Esophagus (tissue), 2 donors: ENCODE measurements at regions not wholly inside any gene's neighbourhood (a gene's known extent, or its start where the extent isn't known, plus 50 kb on each side); places are given as distances from the start of the nearest gene placed in this dataset.
"Not testable (repeated sequence)": the region's sequence is repeated elsewhere in the genome, so short reads cannot be mapped to it uniquely, and the experiment has no call there.

Experiments used
- H3K27ac ChIP-seq, 2 donors: one replicate each; pipeline ENCODE4 v1.5.1; 2013; ENCODE audit warnings: low read depth in 2 of 2, mild to moderate bottlenecking in 2 of 2, inconsistent platforms in 1 of 2, low read length in 1 of 2, moderate library complexity in 1 of 2
- H3K27me3 ChIP-seq, 2 donors: one replicate each; pipeline ENCODE4 v1.6.1; 2013; ENCODE audit warnings: low read length in 2 of 2, control low read depth in 1 of 2, mild to moderate bottlenecking in 1 of 2; ENCODE audit not compliant: insufficient read depth in 2 of 2, control insufficient read depth in 1 of 2
- H3K36me3 ChIP-seq, 2 donors: one replicate each; pipeline ENCODE4 v1.6.1; 2013; ENCODE audit warnings: low read length in 1 of 2; ENCODE audit not compliant: control insufficient read depth in 2 of 2, insufficient read depth in 2 of 2
- H3K4me1 ChIP-seq, 2 donors: one replicate each; pipeline ENCODE4 v1.6.1; 2013; ENCODE audit warnings: low read length in 1 of 2; ENCODE audit not compliant: control insufficient read depth in 2 of 2, insufficient read depth in 2 of 2
- H3K4me3 ChIP-seq, 2 donors: one replicate each; pipeline ENCODE4 v1.5.1; 2013; ENCODE audit warnings: low read length in 2 of 2, mild to moderate bottlenecking in 2 of 2, low read depth in 1 of 2, moderate library complexity in 1 of 2
- H3K9me3 ChIP-seq, 2 donors: one replicate each; pipeline ENCODE4 v1.6.1; 2013; ENCODE audit warnings: mild to moderate bottlenecking in 2 of 2, low read depth in 1 of 2, low read length in 1 of 2, moderate library complexity in 1 of 2; ENCODE audit not compliant: control insufficient read depth in 2 of 2, insufficient read depth in 1 of 2
- WGBS, 2 donors: extraction: QIAGEN DNeasy Blood & Tissue Kit; methylation state at CpG; one replicate each; pipeline ENCODE4 v1.1.7; 2013; 5-methylcytosine and 5-hydroxymethylcytosine counted together
- donor health status: healthy with polysubstance abuse.
- donor health status: Bipolar disorder and iron deficiency.

DNA sequence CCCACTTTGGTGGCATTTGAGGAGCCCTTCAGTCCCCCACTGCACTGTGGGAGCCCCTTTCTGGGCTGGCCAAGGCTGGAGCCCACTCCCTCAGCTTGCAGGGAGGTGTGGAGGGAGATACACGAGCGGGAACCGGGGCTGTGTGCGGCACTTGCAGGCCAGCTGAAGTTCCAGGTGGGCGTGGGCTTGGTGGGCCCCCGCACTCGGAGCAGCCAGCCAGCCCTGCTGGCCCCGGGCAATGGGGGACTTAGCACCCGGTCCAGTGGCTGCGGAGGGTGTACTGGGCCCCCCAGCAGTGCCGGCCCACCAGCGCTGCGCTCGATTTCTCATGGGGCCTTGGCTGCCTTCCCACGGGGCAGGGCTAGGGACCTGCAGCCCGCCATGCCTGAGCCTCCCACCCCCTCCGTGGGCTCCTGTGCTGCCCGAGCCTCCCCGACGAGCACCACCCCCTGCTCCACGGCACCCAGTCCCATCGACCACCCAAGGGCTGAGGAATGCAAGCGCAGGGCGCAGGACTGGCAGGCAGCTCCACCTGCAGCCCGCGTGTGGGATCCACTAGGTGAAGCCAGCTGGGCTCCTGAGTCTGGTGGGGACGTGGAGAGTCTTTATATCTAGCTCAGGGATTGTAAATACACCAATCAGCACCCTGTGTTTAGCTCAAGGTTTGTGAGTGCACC, 379.7 kb downstream of the CGGBP1 start:
- not testable (repeated sequence) for H3K9me3 ChIP-seq, H3K27ac ChIP-seq, H3K36me3 ChIP-seq, H3K27me3 ChIP-seq, H3K4me3 ChIP-seq, H3K4me1 ChIP-seq
- 93 to 95% methylated on average over 27 of the region's 27 CpGs for whole genome bisulfite sequencing, 2 donors

DNA sequence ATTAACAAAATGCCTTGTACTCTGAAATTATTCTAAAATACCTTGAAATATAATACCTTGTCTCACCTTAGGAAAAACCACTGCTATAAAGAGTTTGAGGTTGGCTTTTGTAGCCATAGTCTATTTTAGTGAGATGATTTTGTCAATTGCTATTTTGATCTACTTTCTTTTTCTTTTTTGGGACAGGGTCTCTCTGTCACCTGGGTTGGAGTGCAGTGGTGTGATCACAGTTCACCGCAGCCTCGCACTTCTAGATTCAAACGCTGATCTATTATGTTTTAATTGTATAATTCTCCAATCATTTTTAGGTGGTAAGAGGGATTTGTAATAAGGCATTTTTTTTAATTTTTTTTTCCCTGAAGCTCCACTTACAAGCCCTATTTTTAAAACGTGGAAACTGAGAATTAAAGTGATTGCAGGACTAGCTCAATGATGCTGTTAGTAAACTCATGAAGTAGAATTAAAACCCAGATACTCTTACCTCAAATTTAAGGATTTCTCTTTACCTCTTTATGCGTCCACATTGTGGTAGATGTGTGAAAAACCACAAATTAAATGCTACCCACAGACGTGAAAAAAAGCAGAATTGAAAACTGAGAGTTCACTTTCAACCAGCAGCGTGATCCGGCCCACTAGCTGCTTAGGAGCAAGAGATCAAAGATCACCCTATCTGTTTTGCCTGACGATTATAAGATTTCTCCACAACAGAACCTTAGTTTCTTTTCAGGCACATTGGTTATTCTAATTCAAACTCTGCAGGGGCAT, 384.2 kb downstream of the CGGBP1 start:
- Histone ChIP-seq H3K27ac (no peak overlapping the region), H3K4me1 (no peaks in the 10 kb centered on the region), H3K9me3 (no peaks in the 10 kb centered on the region), H3K27me3 (no peaks in the 10 kb centered on the region), H3K36me3 (no peaks in the 10 kb centered on the region), H3K4me3 (no peak overlapping the region)
- 57 to 67% methylated on average over 9 of the region's 9 CpGs for WGBS, 2 donors

DNA sequence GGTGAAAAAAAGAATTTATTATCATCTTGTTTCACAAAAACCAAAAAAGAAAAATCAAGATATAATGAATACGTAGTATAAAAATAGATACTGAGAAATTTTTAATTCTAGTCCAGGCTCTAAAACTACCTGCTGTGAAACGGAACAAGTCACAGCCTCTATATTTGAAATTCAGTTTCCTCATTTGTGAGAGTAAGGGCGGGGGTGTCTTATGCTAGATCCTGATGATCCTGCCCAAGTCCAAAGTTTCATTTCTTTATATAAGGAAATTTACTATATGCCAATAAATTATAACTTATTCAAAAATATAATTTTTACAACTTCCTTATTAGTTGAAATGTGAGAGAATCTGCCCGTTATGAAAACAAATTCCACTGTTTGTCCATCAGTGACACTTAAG, 385.7 kb downstream of the CGGBP1 start:
- Histone ChIP-seq H3K27me3 (no peaks in the 10 kb centered on the region), H3K4me3 (no peak overlapping the region), H3K36me3 (no peaks in the 10 kb centered on the region), H3K4me1 (no peaks in the 10 kb centered on the region), H3K9me3 (no peaks in the 10 kb centered on the region), H3K27ac (no peak overlapping the region)
- WGBS, 2 donors = 83 to 85% methylated on average over 4 of the region's 4 CpGs

DNA sequence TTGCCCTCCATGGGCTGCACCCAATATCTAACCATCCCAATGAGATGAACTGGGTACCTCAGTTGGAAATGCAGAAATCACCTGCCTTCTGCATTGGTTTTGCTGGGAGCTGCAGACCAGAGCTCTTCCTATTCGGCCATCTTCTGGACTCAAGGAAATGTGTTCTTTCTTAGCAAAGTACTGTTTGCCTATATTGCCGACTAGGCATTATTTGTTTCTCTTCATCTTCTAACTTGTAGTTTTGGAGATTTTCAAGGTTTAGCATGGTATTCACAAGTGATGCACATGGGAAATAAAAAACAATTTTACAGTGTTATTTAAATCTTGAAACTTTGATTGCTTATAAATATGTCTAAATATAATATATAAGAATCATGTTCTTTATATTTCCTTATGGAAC, 377.8 kb upstream of the POU1F1 start:
- 92 to 95% methylated on average over 2 of the region's 2 CpGs for WGBS, 2 donors
- no peak overlapping the region for H3K4me3 ChIP-seq

DNA sequence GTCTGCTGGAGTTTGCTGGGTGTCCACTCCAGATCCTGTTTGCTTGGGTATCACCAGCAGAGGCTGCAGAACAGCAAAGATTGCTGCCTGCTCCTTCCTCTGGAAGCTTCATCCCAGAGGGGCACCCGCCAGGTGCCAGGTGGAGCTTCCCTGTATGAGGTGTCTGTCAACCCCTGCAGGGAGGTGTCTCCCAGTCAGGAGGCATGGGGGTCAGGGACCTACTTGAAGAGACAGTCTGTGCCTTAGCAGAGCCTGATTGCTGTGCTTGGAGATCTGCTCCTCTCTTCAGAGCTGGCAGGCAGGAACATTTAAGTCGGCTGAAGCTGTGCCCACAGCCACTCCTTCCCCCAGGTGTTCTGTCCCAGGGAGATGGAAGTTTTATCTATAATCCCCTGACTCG, 376.8 kb upstream of the POU1F1 start:
- 74 to 78% methylated on average over 3 of the region's 3 CpGs for WGBS, 2 donors

More for the DNA sequence above, 377.8 kb upstream of the POU1F1 start:
- Histone ChIP-seq H3K9me3 (peaks cover 0 to 3% of the 10 kb centered on the region in 2 donors), H3K4me1 (peaks cover 0 to 2% of the 10 kb centered on the region in 2 donors), H3K27me3 (no peaks in the 10 kb centered on the region), H3K27ac (no peak overlapping the region), H3K36me3 (no peaks in the 10 kb centered on the region)

DNA sequence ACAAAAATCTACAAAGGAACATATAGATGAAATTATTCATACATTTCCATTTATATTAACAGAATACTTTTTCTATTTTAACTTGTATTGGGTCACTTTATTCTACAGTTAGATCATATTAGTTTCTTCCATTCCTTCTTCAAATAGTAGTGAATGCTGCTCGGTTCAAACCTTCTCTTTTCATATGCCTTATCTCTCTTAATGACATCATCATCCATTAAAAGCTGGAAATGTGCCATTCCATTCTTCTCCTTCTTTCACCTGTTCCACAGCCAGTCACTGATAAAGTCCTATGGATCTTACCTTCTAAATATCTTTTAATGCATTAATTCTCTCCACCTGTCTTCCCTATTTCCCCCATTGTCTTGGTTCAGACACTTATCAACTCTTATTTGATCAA, 358.0 kb upstream of the POU1F1 start:
- no peak overlapping the region for H3K27ac ChIP-seq
- no peaks in the 10 kb centered on the region for H3K36me3 ChIP-seq
- no peaks in the 10 kb centered on the region for H3K4me1 ChIP-seq
- no peaks in the 10 kb centered on the region for H3K27me3 ChIP-seq
- H3K4me3 ChIP-seq = no peak overlapping the region
- 43 to 55% methylated on average over 1 of the region's 1 CpG for WGBS, 2 donors
- no peaks in the 10 kb centered on the region for H3K9me3 ChIP-seq

More for the DNA sequence above, 376.8 kb upstream of the POU1F1 start:
- not testable (repeated sequence) for H3K9me3 ChIP-seq, H3K27me3 ChIP-seq, H3K4me3 ChIP-seq, H3K27ac ChIP-seq, H3K4me1 ChIP-seq, H3K36me3 ChIP-seq

DNA sequence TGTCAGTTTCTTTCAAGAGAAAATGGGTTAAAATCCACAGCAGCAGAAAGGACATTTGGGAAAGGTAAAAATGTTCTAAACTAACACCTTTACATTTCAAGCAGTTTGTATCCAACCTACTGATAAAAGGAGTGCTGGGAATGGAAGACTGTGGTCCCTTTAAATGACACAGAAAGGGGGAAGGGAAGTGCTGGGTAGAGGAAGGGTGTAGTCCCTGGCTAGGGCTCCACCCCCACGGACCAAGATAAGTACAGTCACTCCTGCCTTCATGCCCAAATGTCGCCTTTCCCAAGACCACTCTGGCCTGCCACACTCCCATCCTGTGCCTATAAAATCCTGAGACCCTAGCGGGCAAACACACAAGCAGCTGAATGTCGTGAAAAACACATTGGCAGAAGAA, 350.9 kb upstream of the POU1F1 start:
- WGBS, 2 donors = 68 to 70% methylated on average over 4 of the region's 4 CpGs

DNA sequence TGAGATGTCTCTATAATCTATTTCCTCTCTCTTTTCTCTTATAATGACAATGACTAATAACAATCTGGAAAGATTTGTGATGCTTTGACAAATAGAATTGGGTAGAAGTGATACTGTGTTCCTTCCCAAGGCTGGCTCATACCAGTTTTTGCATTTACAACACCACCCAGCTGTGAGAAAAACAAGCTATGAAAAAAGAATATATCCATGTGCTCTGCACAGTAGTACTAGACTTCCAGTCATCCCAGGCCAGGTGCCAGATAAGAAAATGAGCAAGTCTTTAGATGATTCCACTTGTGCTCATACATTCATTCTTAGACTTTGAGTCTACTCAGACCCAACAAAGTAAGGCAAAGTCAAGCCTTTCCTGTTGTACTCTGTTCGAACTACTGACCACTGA, 350.2 kb upstream of the POU1F1 start:
- no peak overlapping the region for H3K27ac ChIP-seq
- H3K27me3 ChIP-seq = no peaks in the 10 kb centered on the region
- H3K4me3 ChIP-seq = no peak overlapping the region
- WGBS, 2 donors = 74 to 81% methylated on average over 1 of the region's 1 CpG
- H3K4me1 ChIP-seq = no peaks in the 10 kb centered on the region
- no peaks in the 10 kb centered on the region for H3K36me3 ChIP-seq
- peaks cover 4% of the 10 kb centered on the region in 2 donors for H3K9me3 ChIP-seq

More for the DNA sequence above, 350.9 kb upstream of the POU1F1 start:
- H3K4me1 ChIP-seq = no peaks in the 10 kb centered on the region
- H3K36me3 ChIP-seq = no peaks in the 10 kb centered on the region
- H3K4me3 ChIP-seq = no peak overlapping the region
- no peaks in the 10 kb centered on the region for H3K27me3 ChIP-seq
- H3K27ac ChIP-seq = no peak overlapping the region
- peaks cover 4% of the 10 kb centered on the region in 2 donors for H3K9me3 ChIP-seq

DNA sequence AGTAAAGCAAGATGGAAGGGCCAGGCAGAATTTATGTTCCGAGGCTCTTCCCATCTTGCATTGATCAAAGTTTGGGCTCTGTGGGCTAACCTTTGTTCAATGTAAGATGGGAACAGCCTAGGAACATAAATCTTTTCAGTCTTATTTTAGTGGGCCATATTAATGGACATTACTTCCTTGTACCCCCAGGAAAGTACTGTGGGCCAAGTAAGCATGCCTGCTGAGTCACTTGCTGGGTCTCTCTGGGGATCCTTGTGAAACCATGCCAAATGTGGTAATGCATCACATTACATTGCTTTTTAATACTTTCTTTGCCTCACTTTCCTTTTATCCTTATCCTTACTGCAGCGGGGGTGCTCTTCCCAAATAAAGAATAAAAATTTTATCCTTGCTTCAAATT, 349.5 kb upstream of the POU1F1 start:
- Histone ChIP-seq H3K27me3 (no peaks in the 10 kb centered on the region), H3K36me3 (no peaks in the 10 kb centered on the region), H3K4me1 (no peaks in the 10 kb centered on the region), H3K9me3 (peaks cover 4% of the 10 kb centered on the region in 2 donors), H3K4me3 (no peak overlapping the region), H3K27ac (no peak overlapping the region)
- WGBS, 2 donors = 87 to 93% methylated on average over 2 of the region's 2 CpGs

DNA sequence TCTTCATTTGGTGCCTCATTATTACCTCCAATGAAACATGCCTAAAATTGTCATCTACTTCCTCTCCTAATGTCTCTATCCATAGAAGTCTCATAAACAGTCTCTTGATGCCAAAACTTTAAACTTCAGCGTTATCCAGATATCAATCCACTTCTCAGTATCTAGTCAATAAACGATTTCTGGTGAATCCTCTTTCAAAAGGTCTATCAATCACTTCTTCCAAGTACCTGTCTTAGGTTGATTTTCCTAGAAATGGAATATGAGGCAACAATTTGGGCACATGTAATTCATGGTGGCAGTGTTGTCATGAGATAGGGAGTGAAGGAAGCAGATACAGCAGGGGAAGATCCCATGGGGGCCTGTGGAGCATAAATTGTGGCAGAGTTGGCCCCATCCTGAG, 348.5 kb upstream of the POU1F1 start:
- H3K36me3 ChIP-seq = no peaks in the 10 kb centered on the region
- no peaks in the 10 kb centered on the region for H3K27me3 ChIP-seq
- no peak overlapping the region for H3K27ac ChIP-seq
- no peaks in the 10 kb centered on the region for H3K4me1 ChIP-seq
- H3K9me3 ChIP-seq = peaks cover 4% of the 10 kb centered on the region in 2 donors
- WGBS, 2 donors = 59 to 65% methylated on average over 2 of the region's 2 CpGs
- no peak overlapping the region for H3K4me3 ChIP-seq
